Spleen (tissue), 11 donors: ENCODE measurements at regions not wholly inside any gene's neighbourhood (a gene's known extent, or its start where the extent isn't known, plus 50 kb on each side); places are given as distances from the start of the nearest gene placed in this dataset.

Experiments used
- DNase-seq: peaks from one replicate; pipeline ENCODE4 v3.0.0-alpha.2; 2020
- H3K27ac ChIP-seq, 8 donors: fragments of 200-600 bp; sonication (generic) in 7 of 8; 1 replicate in 4 of 8; 2 replicates in 4 of 8; pipeline versions ENCODE4 v1.5.0 to v1.8.0; 2016 to 2021; ENCODE audit warnings: inconsistent platforms in 4 of 8, mild to moderate bottlenecking in 4 of 8, moderate library complexity in 1 of 8
- H3K27me3 ChIP-seq, 7 donors: fragments of 200-600 bp; sonication (generic) in 6 of 7; replicated peaks in 1 of 7; 1 replicate in 4 of 7; 2 replicates in 3 of 7; pipeline versions ENCODE4 v1.5.0 to v1.8.0; 2016 to 2021; ENCODE audit warnings: inconsistent platforms in 3 of 7, mild to moderate bottlenecking in 1 of 7
- H3K36me3 ChIP-seq, 6 donors: fragments of 200-600 bp; sonication (generic) in 5 of 6; 1 replicate in 4 of 6; 2 replicates in 2 of 6; pipeline versions ENCODE4 v1.5.0 to v1.8.0; 2016 to 2021; ENCODE audit warnings: inconsistent platforms in 2 of 6
- H3K4me1 ChIP-seq, 6 donors: fragments of 200-600 bp; sonication (generic) in 5 of 6; 1 replicate in 3 of 6; 2 replicates in 3 of 6; pipeline versions ENCODE4 v1.5.0 to v1.8.0; 2016 to 2021; ENCODE audit warnings: inconsistent platforms in 3 of 6
- H3K4me3 ChIP-seq, 8 donors: fragments of 200-600 bp; sonication (generic) in 7 of 8; 1 replicate in 4 of 8; 2 replicates in 4 of 8; pipeline versions ENCODE4 v1.5.0 to v1.8.0; 2016 to 2021; ENCODE audit warnings: inconsistent platforms in 4 of 8, mild to moderate bottlenecking in 4 of 8, moderate library complexity in 2 of 8
- H3K9me3 ChIP-seq, 8 donors: fragments of 200-600 bp; sonication (generic) in 7 of 8; 1 replicate in 4 of 8; 2 replicates in 4 of 8; pipeline versions ENCODE4 v1.5.0 to v1.8.0; 2016 to 2021; ENCODE audit warnings: inconsistent platforms in 4 of 8
- CTCF ChIP-seq, 11 experiments: fragments of 200-600 bp in 7 of 11; fragments of 450-650 bp in 4 of 11; sonication (generic) in 4 of 11; IDR thresholded peaks in 8 of 11; conservative IDR thresholded peaks in 3 of 11; 1 replicate in 7 of 11; 2 replicates in 4 of 11; pipeline versions ENCODE4 v1.4.0 to v1.8.0; 2016 to 2021; ENCODE audit warnings: antibody characterized with exemption in 11 of 11, inconsistent platforms in 4 of 11, mild to moderate bottlenecking in 1 of 11
- POLR2A ChIP-seq, 3 donors: fragments of 450-650 bp; IDR thresholded peaks; one replicate each; pipeline ENCODE4 v1.5.1; 2017; ENCODE audit warnings: antibody characterized with exemption in 3 of 3, mild to moderate bottlenecking in 1 of 3
- POLR2AphosphoS5 ChIP-seq, 3 donors: sonication (generic); formaldehyde crosslinking; IDR thresholded peaks; one replicate each; pipeline ENCODE4 v1.5.1; 2017; ENCODE audit warnings: antibody characterized with exemption in 3 of 3
- WGBS, 5 donors: extraction: QIAGEN DNeasy Blood & Tissue Kit in 3 of 5; methylation state at CpG; one replicate each; pipeline versions ENCODE4 v1.1.5 to v1.1.7; 2013 to 2018; 5-methylcytosine and 5-hydroxymethylcytosine counted together
- intact Hi-C: fragments of 100-400 bp; cut with DNase I; formaldehyde crosslinking; loops from one replicate; pipeline ENCODE4 v1.15.0; 2023; ENCODE audit warnings: low total_unique reads
- donor health status: healthy with polysubstance abuse.
- donor health status: DM: no; HTN: no; CAD: no; lungs with moderate emphysema.
- donor health status: DM: no; HTN: no; CAD: no.
- donor health status: Bipolar disorder and iron deficiency.
- donor health status: healthy.
- donor health status: DM: no; HTN: no; CAD: no.
- donor health status: DM: yes; HTN: yes; CAD: no.

GRCh38 chr9:3629495-3629894 lies 103.7 kb upstream of the RFX3 start:
- intact Hi-C loops, result no loop called here
- no peak for DNase-seq
- WGBS, 5 donors, result 91 to 97% (median 93%) methylated on average over 1 of the region's 1 CpG
- TF ChIP-seq CTCF (IDR thresholded peaks at IDR 0.05 in 8 of 11, conservative IDR thresholded peaks at IDR 0.05 in 3 of 11), result no peak
- TF ChIP-seq POLR2AphosphoS5 (IDR thresholded peaks at IDR 0.05), result no peak
- TF ChIP-seq POLR2A (IDR thresholded peaks at IDR 0.05), result no peak
- Histone ChIP-seq H3K9me3 (peaks cover 0 to 18% (median 5%) of the 10 kb centered on the region in 8 donors), H3K4me1 (no peaks in the 10 kb centered on the region), H3K27me3 (no peaks in the 10 kb centered on the region), H3K27ac (no peak overlapping the region), H3K36me3 (peaks cover 0 to 17% (median 0%) of the 10 kb centered on the region in 6 donors), H3K4me3 (no peak overlapping the region)

- intact Hi-C loops, result no loop called here
- Histone ChIP-seq H3K36me3 (peaks cover 0 to 22% (median 0%) of the 10 kb centered on the region in 6 donors), H3K4me3 (no peak overlapping the region), H3K9me3 (peaks cover 0 to 18% (median 5%) of the 10 kb centered on the region in 8 donors), H3K27me3 (no peaks in the 10 kb centered on the region), H3K4me1 (no peaks in the 10 kb centered on the region), H3K27ac (no peak overlapping the region)
- no peak for TF ChIP-seq CTCF (IDR thresholded peaks at IDR 0.05 in 8 of 11, conservative IDR thresholded peaks at IDR 0.05 in 3 of 11)
- no peak for DNase-seq
Observed at GRCh38 chr9:3628239-3628638, 102.4 kb upstream of the RFX3 start.

- Histone ChIP-seq H3K9me3 (peaks cover 0 to 5% (median 0%) of the 10 kb centered on the region in 8 donors), H3K27ac (no peak overlapping the region), H3K36me3 (no peaks in the 10 kb centered on the region), H3K27me3 (no peaks in the 10 kb centered on the region), H3K4me3 (no peak overlapping the region), H3K4me1 (no peaks in the 10 kb centered on the region)
- DNase-seq, result no peak
- intact Hi-C loops, result no loop called here
- TF ChIP-seq CTCF (IDR thresholded peaks at IDR 0.05 in 8 of 11, conservative IDR thresholded peaks at IDR 0.05 in 3 of 11) (no peak), POLR2A (IDR thresholded peaks at IDR 0.05) (no peak), POLR2AphosphoS5 (IDR thresholded peaks at IDR 0.05) (no peak)
- WGBS, 5 donors, result 57 to 69% (median 61%) methylated on average over 5 of the region's 5 CpGs
Observed at GRCh38 chr9:3608011-3608410, 82.2 kb upstream of the RFX3 start.

- no peak overlapping the region for H3K27ac ChIP-seq
- H3K4me1 ChIP-seq, result no peaks in the 10 kb centered on the region
- no peak for DNase-seq
- H3K9me3 ChIP-seq, result no peaks in the 10 kb centered on the region
- WGBS, 5 donors, result 79 to 99% (median 92%) methylated on average over 3 of the region's 3 CpGs
- intact Hi-C loops, result no loop called here
- H3K27me3 ChIP-seq, result no peaks in the 10 kb centered on the region
- no peak overlapping the region for H3K4me3 ChIP-seq
- no peaks in the 10 kb centered on the region for H3K36me3 ChIP-seq
- no peak for TF ChIP-seq POLR2A (IDR thresholded peaks at IDR 0.05)
- TF ChIP-seq CTCF (IDR thresholded peaks at IDR 0.05 in 8 of 11, conservative IDR thresholded peaks at IDR 0.05 in 3 of 11), result no peak
- no peak for TF ChIP-seq POLR2AphosphoS5 (IDR thresholded peaks at IDR 0.05)
Observed at GRCh38 chr9:3600672-3601071, 74.9 kb upstream of the RFX3 start.
